PC-3 (cell line): ENCODE measurements at regions not wholly inside any gene's neighbourhood (a gene's known extent, or its start where the extent isn't known, plus 50 kb on each side); places are given as distances from the start of the nearest gene placed in this dataset.

Source experiments
- EZH2 ChIP-seq: fragments of 300-600 bp; sonication (generic); IDR thresholded peaks from one replicate; pipeline ENCODE4 v1.6.1; 2017; ENCODE audit warnings: antibody characterized with exemption, mild to moderate bottlenecking, low read length; ENCODE audit not compliant: unreplicated experiment
- TF ChIP-seq, protein P1 (sequence below): fragments of 300-600 bp; sonication (generic); conservative IDR thresholded peaks from 2 replicates; pipeline ENCODE4 v1.5.1; 2017; ENCODE audit warnings: antibody characterized with exemption, low read depth, mild to moderate bottlenecking, low read length

DNA sequence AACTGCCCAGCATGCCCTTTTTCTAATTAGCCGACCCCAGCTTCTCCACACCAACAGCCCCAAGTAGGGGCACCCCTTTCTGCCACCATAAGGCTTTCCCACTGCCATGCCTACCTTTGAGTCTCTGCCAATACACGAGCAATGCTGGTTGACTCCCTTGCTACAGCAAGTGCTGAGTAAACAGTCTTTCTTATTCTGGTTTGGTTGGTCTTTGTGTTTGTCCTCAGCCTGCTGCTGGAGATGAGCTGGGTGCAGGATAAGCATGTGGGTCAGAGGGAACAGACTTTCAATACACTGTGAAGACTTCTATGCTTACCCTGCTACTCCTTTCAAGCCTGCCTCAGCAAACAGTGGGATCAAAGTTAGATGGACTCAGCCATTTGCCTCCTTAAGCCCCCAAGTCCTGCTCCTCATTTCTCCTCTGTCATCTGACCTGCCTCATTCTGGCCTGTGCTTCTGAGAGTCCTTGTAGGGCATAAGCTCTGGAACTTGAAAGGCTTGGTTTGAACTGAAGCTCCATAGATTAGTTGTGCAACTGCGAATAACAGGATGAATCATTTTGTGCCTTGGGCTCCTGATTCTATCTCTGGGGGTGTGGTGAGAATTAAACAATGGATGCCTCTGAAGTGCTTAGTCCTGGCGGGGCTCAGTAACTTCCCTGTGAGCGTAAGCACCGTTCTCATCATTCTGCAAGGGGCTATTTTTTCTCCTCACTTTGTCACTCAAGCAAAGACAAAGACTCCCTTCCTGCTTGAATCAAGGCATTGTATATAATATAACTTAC, 533.8 kb upstream of the DPP6 start:
- TF ChIP-seq, protein P1, sequence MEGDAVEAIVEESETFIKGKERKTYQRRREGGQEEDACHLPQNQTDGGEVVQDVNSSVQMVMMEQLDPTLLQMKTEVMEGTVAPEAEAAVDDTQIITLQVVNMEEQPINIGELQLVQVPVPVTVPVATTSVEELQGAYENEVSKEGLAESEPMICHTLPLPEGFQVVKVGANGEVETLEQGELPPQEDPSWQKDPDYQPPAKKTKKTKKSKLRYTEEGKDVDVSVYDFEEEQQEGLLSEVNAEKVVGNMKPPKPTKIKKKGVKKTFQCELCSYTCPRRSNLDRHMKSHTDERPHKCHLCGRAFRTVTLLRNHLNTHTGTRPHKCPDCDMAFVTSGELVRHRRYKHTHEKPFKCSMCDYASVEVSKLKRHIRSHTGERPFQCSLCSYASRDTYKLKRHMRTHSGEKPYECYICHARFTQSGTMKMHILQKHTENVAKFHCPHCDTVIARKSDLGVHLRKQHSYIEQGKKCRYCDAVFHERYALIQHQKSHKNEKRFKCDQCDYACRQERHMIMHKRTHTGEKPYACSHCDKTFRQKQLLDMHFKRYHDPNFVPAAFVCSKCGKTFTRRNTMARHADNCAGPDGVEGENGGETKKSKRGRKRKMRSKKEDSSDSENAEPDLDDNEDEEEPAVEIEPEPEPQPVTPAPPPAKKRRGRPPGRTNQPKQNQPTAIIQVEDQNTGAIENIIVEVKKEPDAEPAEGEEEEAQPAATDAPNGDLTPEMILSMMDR: no peak
- TF ChIP-seq EZH2: no peak
